SK-N-SH treated with all-trans-retinoic acid at 6 μM for 48 hours (cell line): ENCODE measurements at regions not wholly inside any gene's neighbourhood (a gene's known extent, or its start where the extent isn't known, plus 50 kb on each side); places are given as distances from the start of the nearest gene placed in this dataset.

Source experiments
- ATAC-seq: fragments of 200-7000 bp; cut with Tn5 transposase; 3 replicates; pipeline ENCODE4 v1.9.1; 2020; ENCODE audit warnings: mild to moderate bottlenecking, moderate library complexity
- ARNTL ChIP-seq: fragments of 450-650 bp; formaldehyde crosslinking; IDR thresholded peaks from 2 replicates; pipeline ENCODE4 v1.5.0; 2020; ENCODE audit warnings: low read depth, mild to moderate bottlenecking, moderate library complexity, borderline replicate concordance
- BACH2 ChIP-seq: fragments of 250-450 bp; sonication (Bioruptor Pico); IDR thresholded peaks from 2 replicates; pipeline ENCODE4 v1.9.0; 2021; ENCODE audit warnings: mild to moderate bottlenecking, borderline replicate concordance
- CSDC2 ChIP-seq: fragments of 250-450 bp; sonication (Bioruptor Pico); IDR thresholded peaks from 2 replicates; pipeline ENCODE4 v1.5.0; 2020; ENCODE audit warnings: mild to moderate bottlenecking, moderate library complexity
- ESRRG ChIP-seq: fragments of 250-450 bp; sonication (Bioruptor Pico); IDR thresholded peaks from 2 replicates; pipeline ENCODE4 v1.6.1; 2021; ENCODE audit warnings: mild to moderate bottlenecking
- ISL1 ChIP-seq: fragments of 250-450 bp; sonication (Bioruptor Pico); IDR thresholded peaks from 2 replicates; pipeline ENCODE4 v2.1.2; 2022; ENCODE audit warnings: mild to moderate bottlenecking, moderate library complexity
- OSR1 ChIP-seq: fragments of 250-450 bp; sonication (Bioruptor Pico); IDR thresholded peaks from 2 replicates; pipeline ENCODE4 v1.8.0; 2022; ENCODE audit warnings: moderate library complexity, mild to moderate bottlenecking, inconsistent platforms
- POU6F1 ChIP-seq: fragments of 250-450 bp; sonication (Bioruptor Pico); IDR thresholded peaks from 2 replicates; pipeline ENCODE4 v1.8.0; 2021; ENCODE audit warnings: low read depth, mild to moderate bottlenecking, moderate library complexity, borderline replicate concordance
- PPARA ChIP-seq: fragments of 250-450 bp; sonication (Bioruptor Pico); IDR thresholded peaks from 2 replicates; pipeline ENCODE4 v1.5.0; 2020; ENCODE audit warnings: mild to moderate bottlenecking, borderline replicate concordance
- RARB ChIP-seq: fragments of 250-450 bp; sonication (Bioruptor Pico); IDR thresholded peaks from 2 replicates; pipeline ENCODE4 v1.8.0; 2021; ENCODE audit warnings: mild to moderate bottlenecking, moderate library complexity
- TCF4 ChIP-seq: fragments of 250-450 bp; sonication (Bioruptor Pico); IDR thresholded peaks from 2 replicates; pipeline ENCODE4 v1.8.0; 2021; ENCODE audit warnings: mild to moderate bottlenecking, moderate library complexity, borderline replicate concordance
- TOX ChIP-seq: fragments of 250-450 bp; sonication (Bioruptor Pico); IDR thresholded peaks from 2 replicates; pipeline ENCODE4 v1.8.0; 2021; ENCODE audit warnings: mild to moderate bottlenecking, moderate library complexity, borderline replicate concordance
- ZC3H10 ChIP-seq: fragments of 250-450 bp; sonication (Bioruptor Pico); IDR thresholded peaks from 2 replicates; pipeline ENCODE4 v1.5.1; 2021; ENCODE audit warnings: mild to moderate bottlenecking, moderate library complexity
- ZFP30 ChIP-seq: fragments of 450-650 bp; formaldehyde crosslinking; IDR thresholded peaks from 2 replicates; pipeline ENCODE4 v1.5.0; 2022; ENCODE audit warnings: mild to moderate bottlenecking, moderate library complexity
- ZNF565 ChIP-seq: fragments of 450-650 bp; formaldehyde crosslinking; conservative IDR thresholded peaks from 2 replicates; pipeline ENCODE4 v1.5.0; 2020; ENCODE audit warnings: low read depth, mild to moderate bottlenecking, moderate library complexity
- ZNF70 ChIP-seq: fragments of 450-650 bp; formaldehyde crosslinking; IDR thresholded peaks from 2 replicates; pipeline ENCODE4 v1.5.0; 2020; ENCODE audit warnings: mild to moderate bottlenecking, moderate library complexity
- ZNF8 ChIP-seq: fragments of 450-650 bp; formaldehyde crosslinking; IDR thresholded peaks from 2 replicates; pipeline ENCODE4 v1.5.0; 2020; ENCODE audit warnings: mild to moderate bottlenecking, moderate library complexity
- TF ChIP-seq, protein P1 (sequence below): fragments of 250-450 bp; sonication (Bioruptor Pico); IDR thresholded peaks from 2 replicates; pipeline ENCODE4 v1.5.1; 2020; ENCODE audit warnings: low read depth, mild to moderate bottlenecking, moderate library complexity
- TF ChIP-seq, protein P2 (sequence below): fragments of 250-450 bp; sonication (Bioruptor Pico); IDR thresholded peaks from 2 replicates; pipeline ENCODE4 v1.8.0; 2020; ENCODE audit warnings: mild to moderate bottlenecking, moderate library complexity, borderline replicate concordance
- TF ChIP-seq, protein P3 (sequence below): fragments of 250-450 bp; sonication (Bioruptor Pico); IDR thresholded peaks from 2 replicates; pipeline ENCODE4 v1.5.0; 2020; ENCODE audit warnings: mild to moderate bottlenecking, moderate library complexity
- TF ChIP-seq, protein P4 (sequence below): fragments of 250-450 bp; sonication (Bioruptor Pico); IDR thresholded peaks from 2 replicates; pipeline ENCODE4 v1.5.1; 2021; ENCODE audit warnings: mild to moderate bottlenecking, moderate library complexity

GRCh38 chr13:106302011-106302410 is 233.5 kb downstream of the EFNB2 start:
- no peak for TF ChIP-seq POU6F1
- TF ChIP-seq, protein P1, sequence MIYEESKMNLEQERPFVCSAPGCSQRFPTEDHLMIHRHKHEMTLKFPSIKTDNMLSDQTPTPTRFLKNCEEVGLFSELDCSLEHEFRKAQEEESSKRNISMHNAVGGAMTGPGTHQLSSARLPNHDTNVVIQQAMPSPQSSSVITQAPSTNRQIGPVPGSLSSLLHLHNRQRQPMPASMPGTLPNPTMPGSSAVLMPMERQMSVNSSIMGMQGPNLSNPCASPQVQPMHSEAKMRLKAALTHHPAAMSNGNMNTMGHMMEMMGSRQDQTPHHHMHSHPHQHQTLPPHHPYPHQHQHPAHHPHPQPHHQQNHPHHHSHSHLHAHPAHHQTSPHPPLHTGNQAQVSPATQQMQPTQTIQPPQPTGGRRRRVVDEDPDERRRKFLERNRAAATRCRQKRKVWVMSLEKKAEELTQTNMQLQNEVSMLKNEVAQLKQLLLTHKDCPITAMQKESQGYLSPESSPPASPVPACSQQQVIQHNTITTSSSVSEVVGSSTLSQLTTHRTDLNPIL, result no peak
- TF ChIP-seq TOX (CRISPR knock-in tag), result no peak
- TF ChIP-seq PPARA (CRISPR knock-in tag), result no peak
- TF ChIP-seq ISL1 (CRISPR knock-in tag), result no peak
- TF ChIP-seq ZNF8 (CRISPR knock-in tag), result no peak
- no peak for TF ChIP-seq ZFP30
- TF ChIP-seq, protein P2, sequence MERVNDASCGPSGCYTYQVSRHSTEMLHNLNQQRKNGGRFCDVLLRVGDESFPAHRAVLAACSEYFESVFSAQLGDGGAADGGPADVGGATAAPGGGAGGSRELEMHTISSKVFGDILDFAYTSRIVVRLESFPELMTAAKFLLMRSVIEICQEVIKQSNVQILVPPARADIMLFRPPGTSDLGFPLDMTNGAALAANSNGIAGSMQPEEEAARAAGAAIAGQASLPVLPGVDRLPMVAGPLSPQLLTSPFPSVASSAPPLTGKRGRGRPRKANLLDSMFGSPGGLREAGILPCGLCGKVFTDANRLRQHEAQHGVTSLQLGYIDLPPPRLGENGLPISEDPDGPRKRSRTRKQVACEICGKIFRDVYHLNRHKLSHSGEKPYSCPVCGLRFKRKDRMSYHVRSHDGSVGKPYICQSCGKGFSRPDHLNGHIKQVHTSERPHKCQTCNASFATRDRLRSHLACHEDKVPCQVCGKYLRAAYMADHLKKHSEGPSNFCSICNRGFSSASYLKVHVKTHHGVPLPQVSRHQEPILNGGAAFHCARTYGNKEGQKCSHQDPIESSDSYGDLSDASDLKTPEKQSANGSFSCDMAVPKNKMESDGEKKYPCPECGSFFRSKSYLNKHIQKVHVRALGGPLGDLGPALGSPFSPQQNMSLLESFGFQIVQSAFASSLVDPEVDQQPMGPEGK (CRISPR knock-in tag), result no peak
- no peak for TF ChIP-seq ZC3H10
- ATAC-seq, result no peak

DNA sequence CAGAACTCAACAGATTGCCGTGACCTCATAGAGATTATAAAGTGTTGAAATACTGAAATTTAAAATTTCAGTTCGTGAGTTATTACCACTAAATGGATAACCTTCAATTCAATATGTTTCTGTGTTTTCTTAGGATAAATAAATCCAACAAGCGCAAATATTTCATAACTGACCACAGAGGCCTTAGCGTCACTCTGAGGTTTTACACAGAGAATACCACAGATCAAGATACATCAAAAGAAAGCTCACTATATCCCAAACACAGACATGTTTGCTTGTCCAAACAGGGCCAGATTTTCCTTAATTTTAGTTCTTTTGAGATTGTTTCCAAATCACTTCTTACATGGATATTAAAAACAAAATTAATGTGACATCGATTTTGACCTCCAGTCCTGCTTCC is 235.8 kb downstream of the EFNB2 start:
- no peak for ATAC-seq
- TF ChIP-seq ZNF8 (CRISPR knock-in tag) (no peak), ZNF70 (CRISPR knock-in tag) (no peak), OSR1 (no peak)

DNA sequence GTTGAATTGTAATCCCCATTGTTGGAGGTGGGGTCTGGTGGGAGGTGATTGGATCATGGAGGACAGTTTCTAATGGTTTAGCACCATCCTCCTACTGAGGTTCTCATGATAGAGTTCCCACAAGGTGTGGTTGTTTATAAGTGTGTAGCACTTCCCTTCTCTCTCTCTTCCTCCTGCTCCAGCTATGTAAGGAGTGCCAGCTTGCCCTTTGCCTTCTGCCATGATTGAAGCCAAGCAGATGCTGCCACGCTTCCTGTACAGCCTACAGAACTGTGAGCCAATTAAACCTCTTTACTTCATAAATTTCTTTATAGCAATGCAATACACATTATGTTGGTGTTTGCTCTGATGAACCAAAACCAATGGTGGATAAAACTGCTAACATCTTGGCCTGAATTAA is 238.2 kb downstream of the EFNB2 start:
- TF ChIP-seq ZNF8 (CRISPR knock-in tag) (no peak), BACH2 (CRISPR knock-in tag) (no peak), ZNF565 (CRISPR knock-in tag) (no peak), TCF4 (CRISPR knock-in tag) (no peak), ARNTL (CRISPR knock-in tag) (no peak), RARB (CRISPR knock-in tag) (no peak), ESRRG (CRISPR knock-in tag) (no peak), OSR1 (no peak), ZNF70 (CRISPR knock-in tag) (no peak), ISL1 (CRISPR knock-in tag) (no peak), CSDC2 (CRISPR knock-in tag) (no peak), ZC3H10 (no peak)
- TF ChIP-seq, protein P3, sequence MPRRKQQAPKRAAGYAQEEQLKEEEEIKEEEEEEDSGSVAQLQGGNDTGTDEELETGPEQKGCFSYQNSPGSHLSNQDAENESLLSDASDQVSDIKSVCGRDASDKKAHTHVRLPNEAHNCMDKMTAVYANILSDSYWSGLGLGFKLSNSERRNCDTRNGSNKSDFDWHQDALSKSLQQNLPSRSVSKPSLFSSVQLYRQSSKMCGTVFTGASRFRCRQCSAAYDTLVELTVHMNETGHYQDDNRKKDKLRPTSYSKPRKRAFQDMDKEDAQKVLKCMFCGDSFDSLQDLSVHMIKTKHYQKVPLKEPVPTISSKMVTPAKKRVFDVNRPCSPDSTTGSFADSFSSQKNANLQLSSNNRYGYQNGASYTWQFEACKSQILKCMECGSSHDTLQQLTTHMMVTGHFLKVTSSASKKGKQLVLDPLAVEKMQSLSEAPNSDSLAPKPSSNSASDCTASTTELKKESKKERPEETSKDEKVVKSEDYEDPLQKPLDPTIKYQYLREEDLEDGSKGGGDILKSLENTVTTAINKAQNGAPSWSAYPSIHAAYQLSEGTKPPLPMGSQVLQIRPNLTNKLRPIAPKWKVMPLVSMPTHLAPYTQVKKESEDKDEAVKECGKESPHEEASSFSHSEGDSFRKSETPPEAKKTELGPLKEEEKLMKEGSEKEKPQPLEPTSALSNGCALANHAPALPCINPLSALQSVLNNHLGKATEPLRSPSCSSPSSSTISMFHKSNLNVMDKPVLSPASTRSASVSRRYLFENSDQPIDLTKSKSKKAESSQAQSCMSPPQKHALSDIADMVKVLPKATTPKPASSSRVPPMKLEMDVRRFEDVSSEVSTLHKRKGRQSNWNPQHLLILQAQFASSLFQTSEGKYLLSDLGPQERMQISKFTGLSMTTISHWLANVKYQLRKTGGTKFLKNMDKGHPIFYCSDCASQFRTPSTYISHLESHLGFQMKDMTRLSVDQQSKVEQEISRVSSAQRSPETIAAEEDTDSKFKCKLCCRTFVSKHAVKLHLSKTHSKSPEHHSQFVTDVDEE (CRISPR knock-in tag), result no peak
- TF ChIP-seq, protein P1, result no peak
- TF ChIP-seq, protein P4, sequence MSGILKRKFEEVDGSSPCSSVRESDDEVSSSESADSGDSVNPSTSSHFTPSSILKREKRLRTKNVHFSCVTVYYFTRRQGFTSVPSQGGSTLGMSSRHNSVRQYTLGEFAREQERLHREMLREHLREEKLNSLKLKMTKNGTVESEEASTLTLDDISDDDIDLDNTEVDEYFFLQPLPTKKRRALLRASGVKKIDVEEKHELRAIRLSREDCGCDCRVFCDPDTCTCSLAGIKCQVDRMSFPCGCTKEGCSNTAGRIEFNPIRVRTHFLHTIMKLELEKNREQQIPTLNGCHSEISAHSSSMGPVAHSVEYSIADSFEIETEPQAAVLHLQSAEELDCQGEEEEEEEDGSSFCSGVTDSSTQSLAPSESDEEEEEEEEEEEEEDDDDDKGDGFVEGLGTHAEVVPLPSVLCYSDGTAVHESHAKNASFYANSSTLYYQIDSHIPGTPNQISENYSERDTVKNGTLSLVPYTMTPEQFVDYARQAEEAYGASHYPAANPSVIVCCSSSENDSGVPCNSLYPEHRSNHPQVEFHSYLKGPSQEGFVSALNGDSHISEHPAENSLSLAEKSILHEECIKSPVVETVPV, result no peak
- ATAC-seq, result no peak
